ENCODE measurements at regions not wholly inside any gene's neighbourhood (a gene's known extent, or its start where the extent isn't known, plus 50 kb on each side); places are given as distances from the start of the nearest gene placed in this dataset.

DNA sequence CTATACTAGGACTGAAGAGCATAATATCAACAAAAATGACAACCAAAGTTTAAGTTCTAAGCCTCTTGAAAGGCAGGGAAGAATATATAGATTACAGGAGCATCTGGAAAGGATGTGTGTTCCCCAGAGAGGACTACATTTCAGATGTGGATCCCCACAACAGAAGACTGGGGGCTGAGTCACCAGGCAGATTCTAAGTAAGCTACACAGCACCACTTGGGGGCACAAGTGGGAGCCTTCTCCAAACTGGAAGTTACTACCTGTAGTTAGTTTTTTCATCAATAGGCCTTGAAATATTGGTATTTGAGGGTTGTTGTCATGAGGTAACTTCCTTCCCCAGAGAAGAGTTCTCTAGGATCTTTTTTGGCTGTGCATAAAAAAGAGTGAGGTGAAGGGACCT is 836.1 kb downstream of the NLGN4Y start:
- no peak for TF ChIP-seq POLR2A (IDR thresholded peaks at IDR 0.05)
- TF ChIP-seq, protein P1, sequence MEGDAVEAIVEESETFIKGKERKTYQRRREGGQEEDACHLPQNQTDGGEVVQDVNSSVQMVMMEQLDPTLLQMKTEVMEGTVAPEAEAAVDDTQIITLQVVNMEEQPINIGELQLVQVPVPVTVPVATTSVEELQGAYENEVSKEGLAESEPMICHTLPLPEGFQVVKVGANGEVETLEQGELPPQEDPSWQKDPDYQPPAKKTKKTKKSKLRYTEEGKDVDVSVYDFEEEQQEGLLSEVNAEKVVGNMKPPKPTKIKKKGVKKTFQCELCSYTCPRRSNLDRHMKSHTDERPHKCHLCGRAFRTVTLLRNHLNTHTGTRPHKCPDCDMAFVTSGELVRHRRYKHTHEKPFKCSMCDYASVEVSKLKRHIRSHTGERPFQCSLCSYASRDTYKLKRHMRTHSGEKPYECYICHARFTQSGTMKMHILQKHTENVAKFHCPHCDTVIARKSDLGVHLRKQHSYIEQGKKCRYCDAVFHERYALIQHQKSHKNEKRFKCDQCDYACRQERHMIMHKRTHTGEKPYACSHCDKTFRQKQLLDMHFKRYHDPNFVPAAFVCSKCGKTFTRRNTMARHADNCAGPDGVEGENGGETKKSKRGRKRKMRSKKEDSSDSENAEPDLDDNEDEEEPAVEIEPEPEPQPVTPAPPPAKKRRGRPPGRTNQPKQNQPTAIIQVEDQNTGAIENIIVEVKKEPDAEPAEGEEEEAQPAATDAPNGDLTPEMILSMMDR (IDR thresholded peaks at IDR 0.05) = no peak
